Stimulated activated CD4-positive, alpha-beta T cell treated with anti-CD3 and anti-CD28 coated beads, Interleukin-2, amount 100 ng/mL, for 4 hours (primary cell): ENCODE measurements at regions not wholly inside any gene's neighbourhood (a gene's known extent, or its start where the extent isn't known, plus 50 kb on each side); places are given as distances from the start of the nearest gene placed in this dataset.

Source experiments
- DNase-seq: peaks from one replicate; pipeline ENCODE4 v3.0.0-alpha.2; 2020; ENCODE audit warnings: low read depth

DNA sequence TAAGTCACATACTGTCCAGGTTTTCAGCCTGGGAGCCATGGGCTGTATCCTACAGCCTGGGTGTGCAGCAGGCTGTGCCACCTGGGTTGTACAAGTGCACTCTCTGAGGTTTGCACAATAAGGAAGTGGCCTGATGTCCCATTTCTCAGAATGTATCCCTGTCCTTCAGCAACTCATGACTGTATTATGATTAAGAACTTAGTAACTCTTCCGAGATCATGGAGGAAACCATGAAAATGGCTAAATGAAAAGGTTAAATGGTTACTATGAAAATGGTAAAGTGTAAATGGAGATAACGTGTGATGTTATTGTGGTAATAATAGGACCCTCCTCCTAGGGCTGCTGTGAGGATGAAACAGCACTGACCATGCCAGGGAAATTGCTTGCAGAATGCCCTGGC, 227.6 kb downstream of the ANKRD60 start:
- DNase-seq, result no peak

DNA sequence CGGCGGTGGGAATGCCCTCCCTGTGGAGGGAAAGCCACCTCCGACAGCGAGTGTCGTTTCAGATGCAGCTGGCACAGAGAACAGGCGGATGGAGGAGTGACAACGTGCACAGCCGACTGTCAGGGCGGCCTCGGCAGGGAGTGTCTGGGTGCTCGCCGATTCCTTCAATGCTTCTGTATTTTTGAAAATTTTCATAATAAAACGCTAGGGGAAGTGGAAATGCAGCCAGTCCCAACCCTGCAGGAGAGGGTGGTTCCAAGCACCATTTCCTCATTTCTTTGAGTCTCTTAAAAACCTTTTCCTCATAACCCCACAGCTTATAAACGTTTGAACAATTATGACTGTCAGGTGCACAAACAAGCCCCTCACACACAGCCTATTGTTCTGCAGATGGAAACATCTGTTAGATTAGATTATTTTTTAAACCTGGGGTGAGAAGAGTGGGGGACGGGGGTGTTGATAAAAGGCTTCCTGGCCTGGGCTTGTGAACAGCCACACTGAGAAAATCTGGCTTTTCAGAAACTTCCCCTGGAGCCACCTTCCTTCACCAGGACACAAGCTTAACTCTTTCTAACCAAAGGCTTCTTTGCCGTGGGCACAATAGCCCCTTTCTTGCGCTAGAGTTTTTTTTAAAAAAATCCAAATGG, 228.9 kb downstream of the ANKRD60 start:
- no peak for DNase-seq

GRCh38 chr20:57998981-57999464, 229.4 kb downstream of the ANKRD60 start:
- DNase-seq, result no peak

GRCh38 chr20:57998276-57998675, 230.2 kb downstream of the ANKRD60 start:
- no peak for DNase-seq

DNA sequence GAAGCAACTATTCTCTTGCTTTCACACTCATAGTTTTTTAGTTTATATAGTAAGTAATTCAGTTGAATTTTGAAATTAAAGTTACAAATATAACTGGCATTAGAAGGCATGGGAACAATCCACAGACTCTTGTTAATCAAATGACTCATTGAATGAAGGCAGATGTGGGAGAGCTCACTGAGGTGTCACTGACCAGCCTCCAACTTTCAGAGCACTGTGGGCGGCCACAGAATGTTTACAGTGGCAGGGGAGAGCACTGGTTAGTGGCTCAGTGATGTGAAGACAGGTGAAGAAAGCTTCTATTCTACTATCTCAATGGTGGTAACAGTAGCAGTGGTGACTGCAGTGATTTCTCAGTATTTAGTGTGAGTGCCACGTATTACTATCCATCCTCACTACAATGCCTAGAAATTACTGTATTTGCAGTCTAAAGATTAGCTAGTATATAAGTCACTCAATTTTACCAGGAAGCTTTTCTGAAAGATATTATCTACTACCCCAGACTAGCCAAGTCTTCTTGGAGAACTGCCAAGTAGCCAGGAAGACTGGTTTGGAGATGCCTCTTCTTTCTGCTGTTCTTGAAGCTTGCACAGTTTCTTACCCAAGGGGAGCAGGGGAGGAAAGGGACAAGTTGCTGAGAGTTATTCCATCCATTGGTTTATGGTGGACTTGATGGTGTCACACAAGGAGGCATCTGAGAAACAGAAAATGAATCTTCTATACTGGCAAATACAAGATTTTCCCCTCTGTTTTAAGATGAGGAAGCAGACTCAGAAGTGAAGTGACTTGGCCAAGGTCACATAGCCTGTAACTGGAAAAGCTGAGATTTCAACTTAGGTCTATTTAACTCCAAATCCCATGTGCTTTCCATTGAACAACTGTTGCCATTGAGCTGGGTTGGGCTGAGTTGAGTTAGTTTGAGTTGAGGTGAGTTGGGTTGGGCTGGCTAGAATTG, 231.2 kb downstream of the ANKRD60 start:
- no peak for DNase-seq

GRCh38 chr20:57996465-57996864, 232.0 kb downstream of the ANKRD60 start:
- no peak for DNase-seq

DNA sequence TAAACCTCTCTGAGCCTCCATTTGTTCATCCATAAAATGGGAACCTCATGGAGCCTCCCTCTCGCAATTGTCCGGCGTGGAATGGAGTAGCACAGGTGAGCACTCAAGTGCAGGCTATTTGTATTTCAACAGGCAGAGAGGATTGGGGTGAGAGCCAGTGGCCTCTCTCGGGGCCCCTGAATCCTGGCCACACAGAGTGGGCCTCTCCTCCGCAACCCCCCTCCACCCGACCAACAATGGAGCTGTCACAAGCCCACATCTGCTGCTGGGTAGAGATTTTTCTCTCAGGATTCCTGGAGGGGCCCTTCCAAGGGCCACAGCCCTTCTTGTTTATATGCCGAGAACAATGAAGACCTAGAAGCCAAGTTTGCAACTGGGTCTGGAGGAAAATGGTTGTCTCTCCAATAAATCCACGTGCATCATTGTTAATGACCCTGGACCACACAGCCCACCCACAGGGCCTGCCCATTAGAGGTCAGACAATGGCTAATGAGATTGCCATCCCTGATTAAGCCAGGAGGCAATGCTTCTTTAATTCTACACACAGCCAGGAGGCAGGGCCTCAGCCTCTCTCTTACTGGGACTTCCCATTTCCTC, 233.0 kb downstream of the ANKRD60 start:
- no peak for DNase-seq

- DNase-seq, result no peak
Measured at GRCh38 chr20:57993716-57994431, 234.6 kb downstream of the ANKRD60 start.

DNA sequence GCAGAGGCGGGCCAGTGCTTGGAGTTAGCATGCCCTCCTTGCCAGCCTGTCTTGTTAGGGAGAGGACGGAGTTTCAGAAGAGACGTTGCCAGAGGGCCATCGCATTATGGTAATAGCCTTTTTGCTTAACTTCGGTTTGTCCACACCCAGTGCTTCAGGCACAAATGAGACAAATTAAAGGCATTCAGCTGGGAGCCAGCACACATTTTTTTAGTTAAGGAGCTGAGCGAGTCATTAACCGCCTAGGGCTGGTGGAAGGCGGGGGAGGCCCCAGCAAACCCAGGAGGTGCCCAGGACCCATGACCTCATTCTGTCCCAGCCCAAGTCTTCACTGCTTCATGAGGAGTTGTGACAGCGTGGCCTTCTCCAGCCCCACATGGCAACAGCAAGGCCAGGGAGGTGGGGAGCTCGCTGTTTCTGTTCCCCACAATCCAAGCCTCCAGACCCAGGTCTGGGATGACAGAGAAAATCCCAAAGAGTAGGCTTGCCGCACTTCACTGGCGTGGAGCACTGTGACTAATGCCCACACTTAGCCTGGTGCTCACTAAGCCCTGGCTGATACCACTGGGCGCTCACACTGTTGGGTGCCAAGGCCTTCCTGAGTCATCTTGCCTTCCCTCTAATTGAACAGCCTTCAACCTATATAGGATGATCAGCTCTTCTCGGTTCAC, 237.1 kb downstream of the ANKRD60 start:
- DNase-seq, result no peak

DNA sequence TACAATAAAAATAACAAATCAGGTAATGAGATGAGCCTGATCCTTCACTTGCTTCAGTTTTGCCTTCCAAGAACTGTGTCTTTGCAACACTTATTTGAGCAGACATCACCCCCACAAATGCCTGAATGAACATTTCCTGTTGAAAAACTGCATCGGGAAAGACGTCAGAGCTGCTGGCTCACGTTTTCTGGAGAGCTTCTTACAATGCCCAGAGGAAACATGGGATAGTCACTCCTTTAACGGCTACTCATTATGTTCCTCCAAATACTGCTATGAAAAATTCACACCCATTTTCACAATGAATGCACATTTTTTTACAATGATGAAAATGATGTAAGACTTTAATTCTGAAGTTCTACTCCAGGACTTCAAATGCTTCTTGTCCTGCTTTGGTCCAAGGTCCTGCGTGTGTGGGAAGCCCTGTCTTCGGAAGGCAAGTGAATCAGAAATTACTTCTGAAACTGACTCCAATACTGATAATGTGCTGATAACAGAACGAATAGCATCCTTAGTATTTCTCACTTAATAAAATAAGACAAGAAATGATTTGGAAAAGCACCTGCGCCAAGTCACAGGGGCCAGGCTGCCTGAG, 238.0 kb downstream of the ANKRD60 start:
- no peak for DNase-seq

DNA sequence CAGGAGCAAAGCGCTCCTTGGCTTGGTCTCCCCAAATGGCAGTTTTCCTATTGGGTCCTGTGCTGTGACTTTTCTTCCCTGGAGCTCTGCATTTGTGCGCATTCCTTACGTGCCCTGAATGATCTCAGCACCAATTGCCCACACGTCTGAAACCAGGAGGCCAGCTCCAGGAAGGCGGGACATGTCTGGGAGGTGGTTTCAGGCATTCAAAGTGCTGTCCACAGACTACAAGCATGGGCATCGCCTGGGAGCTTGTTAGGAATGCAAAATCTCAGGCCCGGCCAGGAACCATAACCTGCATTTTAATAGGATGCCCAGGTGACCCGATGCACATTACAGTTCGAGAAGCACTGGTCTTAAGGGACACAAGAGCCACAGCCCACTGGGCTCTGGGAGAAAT, 239.6 kb downstream of the ANKRD60 start:
- DNase-seq, result no peak

DNA sequence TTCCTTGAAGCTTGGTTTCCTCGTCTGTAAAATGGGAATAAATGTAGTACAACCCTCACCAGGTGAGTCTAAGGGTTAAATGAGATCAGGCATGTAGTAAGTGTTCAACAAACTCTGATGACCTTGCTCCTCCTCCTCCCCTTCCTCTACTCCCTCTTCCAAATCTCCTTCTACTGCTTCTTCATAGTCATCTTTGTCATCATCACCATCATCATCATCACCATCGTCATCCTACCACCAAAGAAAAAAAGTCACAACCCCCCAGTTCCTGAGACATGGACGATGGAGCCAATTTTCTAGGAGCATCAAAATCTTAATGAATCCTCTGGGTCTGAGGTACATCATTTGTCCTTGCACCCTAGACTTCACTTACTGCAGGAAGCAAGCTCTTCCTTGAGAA, 240.0 kb downstream of the ANKRD60 start:
- DNase-seq, result no peak

- DNase-seq, result no peak
Measured at GRCh38 chr20:57987659-57988058, 240.8 kb downstream of the ANKRD60 start.

DNA sequence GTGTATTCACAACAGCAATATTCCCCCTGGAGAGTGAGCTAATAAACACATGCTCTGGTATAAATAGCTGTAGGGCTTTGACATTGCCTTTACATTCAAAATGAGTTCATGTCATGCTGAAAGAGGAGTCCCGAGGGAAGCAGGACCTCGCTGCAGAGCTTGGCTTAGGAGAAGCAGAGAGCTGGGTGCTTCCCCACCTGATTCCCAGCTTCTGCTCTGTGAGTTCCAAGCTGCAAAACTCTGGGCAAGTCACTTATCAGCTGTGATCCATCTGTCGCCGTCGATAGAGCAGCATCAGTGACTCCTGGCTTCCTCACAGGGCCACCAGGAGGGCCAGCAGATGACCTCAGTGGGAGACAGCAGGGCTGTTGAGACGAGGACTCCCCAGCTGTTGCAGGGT, 241.8 kb downstream of the ANKRD60 start:
- no peak for DNase-seq

DNA sequence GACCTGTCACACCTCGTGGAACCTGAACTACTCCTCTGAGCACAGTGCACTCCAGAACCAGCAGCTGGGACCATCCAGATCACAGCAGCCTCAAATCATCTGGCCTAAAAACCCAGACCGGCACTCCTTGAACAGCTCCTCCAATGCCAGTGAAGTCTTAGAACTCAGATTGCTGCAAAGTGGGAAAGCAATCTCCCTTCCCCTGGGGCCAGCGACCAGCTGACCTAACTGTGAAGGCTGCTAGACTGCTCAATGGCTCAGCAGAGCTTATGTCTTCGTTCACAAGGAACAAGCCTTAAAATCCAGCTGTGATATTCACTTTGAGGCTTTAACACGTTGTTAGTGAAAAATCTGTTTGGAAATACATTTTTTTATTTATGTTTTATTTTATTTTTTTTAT, 243.2 kb downstream of the ANKRD60 start:
- no peak for DNase-seq

- DNase-seq, result no peak
Measured at GRCh38 chr20:57983082-57983481, 245.4 kb downstream of the ANKRD60 start.

DNA sequence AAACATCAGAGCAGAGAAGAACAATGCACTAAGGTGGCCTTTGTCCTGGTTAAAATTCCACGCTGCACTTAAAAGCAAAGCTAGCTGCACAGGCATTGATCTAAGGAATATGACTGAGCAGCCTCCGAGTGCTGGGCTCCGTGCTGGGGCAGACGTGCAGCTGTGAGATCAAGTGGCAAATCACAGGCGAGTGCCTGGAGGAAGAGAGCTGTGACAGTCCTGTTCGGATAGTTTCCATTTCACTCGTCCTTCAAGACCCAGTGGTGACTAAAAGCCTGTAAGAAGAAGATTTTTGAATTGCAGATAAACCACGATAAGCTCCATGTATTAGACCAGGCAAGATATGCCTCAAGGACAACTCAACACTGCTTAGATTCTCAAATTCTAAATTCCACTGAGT, 247.9 kb downstream of the ANKRD60 start:
- no peak for DNase-seq

DNA sequence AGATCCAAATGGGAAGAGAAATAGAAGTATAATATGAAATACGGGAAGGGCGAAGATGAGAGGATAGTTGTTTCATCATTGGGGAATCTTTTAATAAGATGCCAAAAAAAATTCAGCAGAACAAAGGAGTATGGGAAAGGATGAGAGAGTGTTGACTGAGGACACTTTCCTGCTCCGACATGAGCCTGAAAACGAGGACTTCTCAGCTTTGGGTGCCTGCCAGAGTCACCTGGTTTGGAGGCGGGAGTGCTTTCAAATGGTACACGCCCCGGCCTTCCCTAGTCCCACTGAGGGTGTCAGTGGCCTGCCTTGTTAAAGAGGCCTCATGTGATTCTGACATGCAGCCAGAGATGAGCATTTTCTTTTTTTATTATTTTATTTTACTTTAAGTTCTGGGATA, 250.9 kb downstream of the ANKRD60 start:
- no peak for DNase-seq

DNA sequence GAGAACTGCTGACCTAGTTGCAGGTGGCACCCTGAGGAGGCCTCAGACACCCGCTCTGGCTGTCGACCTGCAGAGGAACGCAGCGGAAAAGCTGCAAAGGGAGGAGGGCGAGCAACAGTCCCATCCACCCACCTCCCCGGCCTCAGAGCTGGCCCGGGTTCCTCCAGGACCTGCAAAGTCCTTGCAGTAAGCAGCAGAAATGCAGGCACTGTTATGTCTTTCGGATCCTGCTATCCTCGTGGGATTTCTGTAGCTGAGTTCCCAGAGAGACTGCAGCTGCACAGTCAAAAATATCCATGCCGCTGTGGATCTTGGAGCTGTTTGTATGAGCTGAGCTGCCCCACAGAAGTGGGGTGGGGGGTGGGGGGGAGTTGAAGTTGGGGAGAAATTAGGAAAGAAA, 251.3 kb downstream of the ANKRD60 start:
- no peak for DNase-seq

GRCh38 chr20:57974863-57975262, 253.6 kb downstream of the ANKRD60 start:
- no peak for DNase-seq

GRCh38 chr20:57973886-57974285, 254.6 kb downstream of the ANKRD60 start:
- no peak for DNase-seq
